H1 (cell line): ENCODE measurements at regions not wholly inside any gene's neighbourhood (a gene's known extent, or its start where the extent isn't known, plus 50 kb on each side); places are given as distances from the start of the nearest gene placed in this dataset.

ENCODE experiments used
- CTCF ChIA-PET: fragments of 300-600 bp; sonication (Branson Sonifier 250); formaldehyde crosslinking; loops from one replicate; lab custom pipeline; 2021; ENCODE audit not compliant: partially characterized antibody; lab: Charles Lee
- POLR2A ChIA-PET: fragments of 300-600 bp; sonication (Branson Sonifier 250); formaldehyde crosslinking; loops from one replicate; lab custom pipeline; 2021; ENCODE audit warnings: inconsistent platforms; ENCODE audit not compliant: partially characterized antibody; lab: Charles Lee
- DNase-seq, 2 experiments: peaks; one replicate each; pipeline versions ENCODE4 v3.0.0 to v3.0.0-alpha.2; 2010 to 2022; ENCODE audit warnings: low spot score in 2 of 2, low read depth in 1 of 2, mixed read lengths in 1 of 2
- FAIRE-seq: peaks from 2 replicates; lab custom pipeline; 2011; peaks lifted over from hg19 to GRCh38; lab: Jason Lieb, UNC
- H2AFZ ChIP-seq: 2 replicates; pipeline ENCODE4 v1.8.1; 2012; ENCODE audit warnings: low read length, inconsistent platforms
- H2AK5ac ChIP-seq: 2 replicates; pipeline ENCODE4 v1.6.1; 2013; ENCODE audit warnings: low read depth, low read length
- H2BK120ac ChIP-seq: replicated peaks from 2 replicates; pipeline ENCODE3; 2013; ENCODE audit warnings: low read depth, low read length, inconsistent platforms
- H2BK12ac ChIP-seq: 2 replicates; pipeline ENCODE4 v1.6.1; 2013; ENCODE audit warnings: low read depth, low read length
- H2BK15ac ChIP-seq: 2 replicates; pipeline ENCODE4 v1.6.1; 2013; ENCODE audit warnings: low read length
- H2BK20ac ChIP-seq: 2 replicates; pipeline ENCODE4 v1.6.1; 2013; ENCODE audit warnings: low read length
- H2BK5ac ChIP-seq: 2 replicates; pipeline ENCODE4 v1.6.1; 2013; ENCODE audit warnings: low read depth, low read length
- H3K14ac ChIP-seq: 2 replicates; pipeline ENCODE4 v1.6.1; 2013; ENCODE audit warnings: inconsistent platforms; ENCODE audit not compliant: insufficient read length
- H3K18ac ChIP-seq: 2 replicates; pipeline ENCODE4 v1.6.1; 2013; ENCODE audit warnings: low read length; ENCODE audit errors: extremely low read depth
- H3K23ac ChIP-seq: 2 replicates; pipeline ENCODE4 v1.6.1; 2013; ENCODE audit warnings: inconsistent platforms; ENCODE audit not compliant: insufficient read length
- H3K23me2 ChIP-seq: 2 replicates; pipeline ENCODE4 v1.6.1; 2013; ENCODE audit warnings: low read depth, low read length
- H3K27ac ChIP-seq: 2 replicates; pipeline ENCODE4 v1.6.1; 2011; ENCODE audit warnings: low read depth, low read length, inconsistent platforms
- H3K27me3 ChIP-seq, 4 experiments: replicated peaks in 1 of 4; 1 replicate in 1 of 4; 2 replicates in 3 of 4; pipeline versions ENCODE4 v1.6.1 to v1.8.1; 2011 to 2013; ENCODE audit warnings: low read length in 3 of 4, mild to moderate bottlenecking in 3 of 4, inconsistent platforms in 2 of 4, mixed read lengths in 2 of 4, moderate library complexity in 1 of 4; ENCODE audit not compliant: control insufficient read depth in 3 of 4, insufficient read depth in 3 of 4; ENCODE audit errors: extremely low read depth in 1 of 4
- H3K36me3 ChIP-seq, 4 experiments: 2 replicates each; pipeline versions ENCODE4 v1.6.1 to v1.8.1; 2011 to 2013; ENCODE audit warnings: mild to moderate bottlenecking in 4 of 4, low read length in 3 of 4, moderate library complexity in 2 of 4, control low read depth in 1 of 4, inconsistent platforms in 1 of 4; ENCODE audit not compliant: insufficient read depth in 4 of 4, control insufficient read depth in 2 of 4
- H3K4ac ChIP-seq: replicated peaks from 2 replicates; pipeline ENCODE3; 2013; ENCODE audit warnings: low read length, low read depth, mixed read lengths, inconsistent platforms; ENCODE audit not compliant: insufficient read length
- H3K4me1 ChIP-seq, 4 experiments: replicated peaks in 1 of 4; 1 replicate in 1 of 4; 2 replicates in 3 of 4; pipeline versions ENCODE4 v1.6.1 to v1.8.1; 2011 to 2013; ENCODE audit warnings: low read length in 3 of 4, inconsistent platforms in 2 of 4, mixed read lengths in 1 of 4; ENCODE audit not compliant: insufficient read depth in 4 of 4, control insufficient read depth in 3 of 4
- H3K4me2 ChIP-seq, 2 experiments: 2 replicates each; pipeline versions ENCODE4 v1.6.1 to v1.8.1; 2011 to 2013; ENCODE audit warnings: low read depth in 2 of 2, low read length in 2 of 2, control low read depth in 1 of 2, inconsistent platforms in 1 of 2, mild to moderate bottlenecking in 1 of 2; ENCODE audit not compliant: insufficient read depth in 1 of 2
- H3K4me3 ChIP-seq, 4 experiments: fragments of 200-600, 300-600 bp in 1 of 4; sonication (generic), shearing (Covaris generic), sonication (Bioruptor Twin) in 1 of 4; 2 replicates each; pipeline versions ENCODE4 v1.5.1 to v1.8.1; 2011 to 2016; ENCODE audit warnings: low read length in 4 of 4, low read depth in 3 of 4, control low read depth in 2 of 4, inconsistent platforms in 2 of 4, mild to moderate bottlenecking in 2 of 4, mixed read lengths in 1 of 4, moderate library complexity in 1 of 4; ENCODE audit not compliant: insufficient read depth in 2 of 4; ENCODE audit errors: extremely low read depth in 1 of 4
- H3K56ac ChIP-seq: replicated peaks from 2 replicates; pipeline ENCODE3; 2013; ENCODE audit warnings: low read depth, mild to moderate bottlenecking, mixed read lengths, low read length, inconsistent platforms; ENCODE audit not compliant: insufficient read length
- H3K79me1 ChIP-seq: 2 replicates; pipeline ENCODE4 v1.6.1; 2013; ENCODE audit warnings: low read depth, low read length, control low read depth
- H3K79me2 ChIP-seq, 2 experiments: 2 replicates each; pipeline versions ENCODE4 v1.6.1 to v1.8.1; 2012 to 2013; ENCODE audit warnings: low read length in 2 of 2, mild to moderate bottlenecking in 2 of 2, inconsistent platforms in 1 of 2; ENCODE audit not compliant: insufficient read depth in 2 of 2, control insufficient read depth in 1 of 2
- H3K9ac ChIP-seq, 4 experiments: replicated peaks in 1 of 4; 1 replicate in 1 of 4; 2 replicates in 3 of 4; pipeline versions ENCODE4 v1.6.1 to v1.8.1; 2011 to 2013; ENCODE audit warnings: low read depth in 3 of 4, low read length in 3 of 4, control low read depth in 2 of 4, mild to moderate bottlenecking in 2 of 4, moderate library complexity in 2 of 4, inconsistent platforms in 1 of 4; ENCODE audit errors: extremely low read depth in 1 of 4
- H3K9me3 ChIP-seq, 2 experiments: 2 replicates each; pipeline versions ENCODE4 v1.6.1 to v1.8.1; 2012 to 2013; ENCODE audit warnings: mild to moderate bottlenecking in 2 of 2, moderate library complexity in 2 of 2, control low read depth in 1 of 2, inconsistent platforms in 1 of 2, low read depth in 1 of 2, low read length in 1 of 2, mixed read lengths in 1 of 2; ENCODE audit not compliant: insufficient read depth in 2 of 2
- H4K20me1 ChIP-seq, 2 experiments: replicated peaks in 1 of 2; 2 replicates each; pipeline versions ENCODE3 to v1.8.1; 2011 to 2013; ENCODE audit warnings: inconsistent platforms in 2 of 2, low read length in 2 of 2, mild to moderate bottlenecking in 1 of 2; ENCODE audit not compliant: insufficient read depth in 2 of 2, control insufficient read depth in 1 of 2
- H4K5ac ChIP-seq: 2 replicates; pipeline ENCODE4 v1.6.1; 2013; ENCODE audit warnings: low read length, low read depth, mixed read lengths, inconsistent platforms; ENCODE audit not compliant: insufficient read length
- H4K8ac ChIP-seq: 2 replicates; pipeline ENCODE4 v1.8.0; 2013; ENCODE audit warnings: mild to moderate bottlenecking, moderate library complexity, low read length, inconsistent platforms; ENCODE audit not compliant: insufficient read depth; ENCODE audit errors: extremely low read depth
- H4K91ac ChIP-seq: replicated peaks from 2 replicates; pipeline ENCODE3; 2013; ENCODE audit warnings: low read length, mixed read lengths, inconsistent platforms; ENCODE audit not compliant: insufficient read length
- ASH2L ChIP-seq: fragments of 200-600, 300-600 bp; sonication (generic); IDR thresholded peaks from one replicate; pipeline ENCODE4 v1.7.1; 2017; ENCODE audit warnings: low read length
- ATF2 ChIP-seq: IDR thresholded peaks from 2 replicates; pipeline ENCODE4 v1.6.1; 2012; ENCODE audit warnings: low read length, inconsistent platforms
- GABPA ChIP-seq: IDR thresholded peaks from 2 replicates; pipeline ENCODE4 v1.6.1; 2011; ENCODE audit warnings: mild to moderate bottlenecking, low read length, moderate library complexity, borderline replicate concordance; ENCODE audit not compliant: insufficient read depth
- SP2 ChIP-seq: IDR thresholded peaks from 2 replicates; pipeline ENCODE4 v1.6.1; 2012; ENCODE audit warnings: mild to moderate bottlenecking, low read length, inconsistent platforms
- SP4 ChIP-seq: IDR thresholded peaks from 2 replicates; pipeline ENCODE4 v1.6.1; 2012; ENCODE audit warnings: low read length, inconsistent platforms
- TEAD4 ChIP-seq: IDR thresholded peaks from 2 replicates; pipeline ENCODE4 v1.6.1; 2012; ENCODE audit warnings: low read depth, low read length, inconsistent platforms, mixed read lengths
- WGBS, 2 experiments: shearing (Covaris generic) in 1 of 2; methylation state at CpG; one replicate each; pipeline versions ENCODE4 v1.1.6 to v1.1.7; 2013 to 2015; ENCODE audit warnings: low lambda C conversion rate in 2 of 2, mixed read lengths in 2 of 2, inconsistent platforms in 1 of 2, low coverage in 1 of 2, missing lambda C conversion rate in 1 of 2; ENCODE audit not compliant: insufficient replicate concordance in 2 of 2, insufficient coverage in 1 of 2, insufficient read length in 1 of 2; ENCODE audit errors: extremely low coverage in 1 of 2, missing lambda C conversion rate in 1 of 2; 5-methylcytosine and 5-hydroxymethylcytosine counted together

GRCh38 chr3:8198605-8199004, 303.0 kb upstream of the LMCD1 start:
- Histone ChIP-seq H3K4ac (no peak overlapping the region), H3K4me2 (no peak overlapping the region), H2BK5ac (no peak overlapping the region), H3K27ac (no peak overlapping the region), H3K56ac (no peak overlapping the region), H2BK15ac (no peak overlapping the region), H3K9me3 (no peaks in the 10 kb centered on the region), H2AK5ac (no peak overlapping the region), H3K79me2 (no peaks in the 10 kb centered on the region), H3K27me3 (no peaks in the 10 kb centered on the region), H3K79me1 (no peaks in the 10 kb centered on the region), H3K14ac (no peak overlapping the region), H2BK20ac (no peak overlapping the region), H4K8ac (no peak overlapping the region), H3K18ac (no peak overlapping the region), H3K23me2 (no peaks in the 10 kb centered on the region), H3K23ac (no peak overlapping the region), H4K20me1 (no peaks in the 10 kb centered on the region), H2BK120ac (no peak overlapping the region), H3K9ac (no peak overlapping the region), H3K4me1 (no peaks in the 10 kb centered on the region; a peak in 1 of 7 replicates), H4K91ac (no peak overlapping the region), H4K5ac (no peak overlapping the region), H3K4me3 (no peak overlapping the region), H2BK12ac (no peak overlapping the region), H2AFZ (no peak overlapping the region), H3K36me3 (no peaks in the 10 kb centered on the region; a peak in 1 of 8 replicates)
- POLR2A ChIA-PET, result no interaction called here
- TF ChIP-seq SP4, result no peak
- no peak for TF ChIP-seq TEAD4
- TF ChIP-seq GABPA, result no peak
- no peak for TF ChIP-seq ATF2
- no peak for TF ChIP-seq ASH2L
- no peak for TF ChIP-seq SP2
- CTCF ChIA-PET, result interaction anchor here (1.1 kb wide), 1 partner anchor 80 kb away, joined by 4 read pairs; no protein-coding TSS in a partner anchor
- WGBS, 2 experiments, result 92% methylated on average over 4 of the region's 4 CpGs; no CpG with 5 or more reads in 1 of the 2 experiments
- no peak for DNase-seq
- no peak for FAIRE-seq
